ES-I3 (cell line): ENCODE measurements at regions not wholly inside any gene's neighbourhood (a gene's known extent, or its start where the extent isn't known, plus 50 kb on each side); places are given as distances from the start of the nearest gene placed in this dataset.
"Not testable (repeated sequence)": the region's sequence is repeated elsewhere in the genome, so short reads cannot be mapped to it uniquely, and the experiment has no call there.

Source experiments
- H3K36me3 ChIP-seq: 2 replicates; pipeline ENCODE4 v1.6.1; 2013; ENCODE audit warnings: mild to moderate bottlenecking, low read length, control low read depth, moderate library complexity; ENCODE audit not compliant: insufficient read depth
- H3K4me1 ChIP-seq: 2 replicates; pipeline ENCODE4 v1.6.1; 2013; ENCODE audit warnings: mild to moderate bottlenecking, control low read depth, low read length; ENCODE audit not compliant: insufficient read depth
- H3K9ac ChIP-seq: 2 replicates; pipeline ENCODE4 v1.6.1; 2013; ENCODE audit warnings: low read depth, mild to moderate bottlenecking, low read length, moderate library complexity
- H3K9me3 ChIP-seq: 2 replicates; pipeline ENCODE4 v1.6.1; 2013; ENCODE audit warnings: mild to moderate bottlenecking, low read length, moderate library complexity; ENCODE audit not compliant: control insufficient read depth, insufficient read depth

DNA sequence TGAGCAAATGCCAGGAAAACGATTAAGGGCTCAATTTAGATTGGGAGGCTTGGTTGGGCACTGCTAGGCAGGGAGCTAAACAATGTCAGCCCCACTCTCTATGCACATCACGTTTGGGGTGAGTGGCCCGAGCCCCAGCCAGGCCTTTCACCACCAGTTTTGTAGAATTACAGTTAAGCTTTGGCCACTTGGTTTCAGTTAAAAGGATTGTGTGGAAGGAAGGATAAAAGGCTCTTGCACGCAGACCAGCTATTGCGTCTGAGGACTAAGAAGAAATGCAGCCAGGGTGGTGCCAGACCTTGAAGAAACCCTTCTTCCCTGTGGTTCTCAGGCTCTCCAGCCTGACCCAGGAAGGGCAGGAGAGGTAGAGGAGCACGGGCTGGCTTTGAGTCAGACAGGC lies 125.3 kb upstream of the SLC44A1 start:
- Histone ChIP-seq H3K9me3 (no peaks in the 10 kb centered on the region; the same call in 1 of the 2 replicates), H3K9ac (no peak overlapping the region), H3K36me3 (no peaks in the 10 kb centered on the region), H3K4me1 (peaks cover 6% of the 10 kb centered on the region; the same call in 1 of the 2 replicates)

- H3K36me3 ChIP-seq = no peaks in the 10 kb centered on the region
- H3K9ac ChIP-seq = no peak overlapping the region
- H3K4me1 ChIP-seq = no peaks in the 10 kb centered on the region
- no peaks in the 10 kb centered on the region; the same call in 1 of the 2 replicates for H3K9me3 ChIP-seq
Observed at GRCh38 chr9:105121861-105122430, 122.5 kb upstream of the SLC44A1 start.

DNA sequence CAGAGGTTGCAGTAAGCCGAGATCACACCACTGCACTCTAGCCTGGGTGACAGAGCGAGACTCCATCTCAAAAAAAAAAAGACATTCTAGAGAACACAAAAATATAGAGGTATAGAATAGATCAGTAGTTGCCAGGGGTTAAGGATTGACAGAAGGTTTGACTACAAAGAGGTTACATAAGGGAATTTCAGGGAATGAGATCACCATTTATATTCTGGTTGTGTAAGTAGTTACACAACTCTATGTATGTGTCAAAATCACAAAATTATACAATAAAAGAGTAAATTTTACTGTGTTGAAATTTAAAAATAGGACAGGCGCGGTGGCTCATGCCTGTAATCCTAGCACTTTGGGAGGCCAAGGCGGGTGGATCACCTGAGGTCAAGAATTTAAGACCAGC lies 119.9 kb upstream of the SLC44A1 start:
- not testable (repeated sequence) for H3K36me3 ChIP-seq, H3K9ac ChIP-seq, H3K4me1 ChIP-seq, H3K9me3 ChIP-seq

DNA sequence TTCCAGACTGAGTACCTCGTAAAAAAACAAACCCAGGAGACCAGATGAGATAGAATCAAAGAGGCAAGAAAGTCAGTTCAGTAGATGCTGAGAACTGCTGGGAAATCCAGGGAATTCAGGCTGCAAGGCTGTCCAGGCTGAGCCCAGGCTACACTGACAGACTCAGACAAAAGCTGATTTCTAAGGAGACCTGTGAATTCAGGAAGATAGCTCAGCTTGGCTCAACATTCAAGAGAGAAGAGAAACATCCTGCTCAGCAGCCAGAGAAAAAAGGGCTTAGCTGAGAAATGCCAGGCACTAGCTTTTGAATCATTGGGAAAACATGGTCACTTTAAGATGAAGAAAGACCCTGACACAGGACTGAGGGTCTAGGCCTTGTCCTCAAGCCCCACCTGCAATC lies 118.2 kb upstream of the SLC44A1 start:
- Histone ChIP-seq H3K9ac (no peak overlapping the region), H3K36me3 (no peaks in the 10 kb centered on the region), H3K4me1 (0 out of 2 replicates have a peak, but pooled peaks cover 8% of the 10 kb centered on the region), H3K9me3 (no peaks in the 10 kb centered on the region)

DNA sequence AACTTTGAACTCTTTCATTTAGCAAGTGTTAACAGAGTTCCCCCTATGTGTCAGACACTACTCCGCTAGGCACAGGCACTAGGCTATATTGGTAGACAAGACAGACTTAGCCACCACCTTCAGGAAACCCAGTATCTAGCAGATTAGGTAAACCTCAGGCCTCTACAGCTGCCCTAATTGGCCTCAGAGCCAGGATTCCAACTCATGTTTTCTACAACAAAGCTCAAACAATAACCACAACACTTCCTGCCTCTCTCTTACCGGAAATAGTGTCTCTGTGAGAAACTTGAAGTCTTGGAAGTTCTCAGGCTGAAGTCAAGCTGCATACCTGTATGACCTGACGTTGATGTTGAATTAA lies 116.6 kb upstream of the SLC44A1 start:
- Histone ChIP-seq H3K36me3 (no peaks in the 10 kb centered on the region), H3K9ac (no peak overlapping the region), H3K9me3 (no peaks in the 10 kb centered on the region), H3K4me1 (0 out of 2 replicates have a peak, but pooled peaks cover 8% of the 10 kb centered on the region)

GRCh38 chr9:105128908-105129600 lies 115.4 kb upstream of the SLC44A1 start:
- no peaks in the 10 kb centered on the region for H3K9me3 ChIP-seq
- H3K4me1 ChIP-seq = 0 out of 2 replicates have a peak, but pooled peaks cover 8% of the 10 kb centered on the region
- no peaks in the 10 kb centered on the region for H3K36me3 ChIP-seq
- H3K9ac ChIP-seq = no peak overlapping the region

GRCh38 chr9:105129731-105130130 lies 114.7 kb upstream of the SLC44A1 start:
- H3K9ac ChIP-seq = no peak overlapping the region
- H3K4me1 ChIP-seq = 0 out of 2 replicates have a peak, but pooled peaks cover 8% of the 10 kb centered on the region
- H3K36me3 ChIP-seq = no peaks in the 10 kb centered on the region
- no peaks in the 10 kb centered on the region for H3K9me3 ChIP-seq

DNA sequence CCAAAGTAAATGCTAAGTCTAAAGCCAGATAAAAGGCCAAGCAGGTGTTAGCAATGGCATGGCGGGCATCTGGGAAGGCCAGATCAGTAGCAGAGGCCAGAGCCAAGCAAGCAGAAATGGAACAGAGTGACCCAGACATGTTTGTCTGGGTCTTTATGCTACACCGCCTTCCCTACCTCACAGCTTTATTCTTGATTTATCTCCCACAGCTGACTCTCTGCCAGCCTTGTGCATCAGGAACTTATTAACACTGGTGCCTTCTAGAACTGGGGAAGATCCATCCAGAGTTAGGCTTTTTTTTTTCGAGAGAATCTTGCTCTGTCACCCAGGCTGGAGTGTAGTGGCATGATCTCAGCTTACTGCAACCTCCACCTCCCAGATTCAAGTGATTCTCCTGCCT lies 112.5 kb upstream of the SLC44A1 start:
- Histone ChIP-seq H3K4me1 (0 out of 2 replicates have a peak, but pooled peaks cover 8% of the 10 kb centered on the region), H3K9me3 (no peaks in the 10 kb centered on the region), H3K9ac (no peak overlapping the region), H3K36me3 (no peaks in the 10 kb centered on the region)

DNA sequence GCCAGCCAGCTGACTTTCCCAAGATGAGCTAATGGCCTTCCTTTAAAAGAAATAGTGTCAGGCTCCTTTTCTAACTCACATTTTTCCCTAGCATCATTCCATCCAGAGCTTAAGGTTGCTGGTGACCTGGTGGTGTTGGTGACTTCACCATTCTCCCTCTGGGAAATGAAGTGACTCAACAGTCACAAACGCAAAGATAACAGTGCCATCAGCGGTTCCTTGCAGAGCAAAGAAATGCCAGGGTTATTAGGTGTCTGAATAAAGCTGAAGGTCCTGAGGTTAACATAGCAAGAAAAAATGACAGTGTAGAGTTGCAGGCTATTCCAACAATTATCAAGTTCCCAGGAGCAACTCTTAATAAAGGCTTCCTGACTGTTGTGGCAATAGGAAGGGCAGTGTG lies 111.8 kb upstream of the SLC44A1 start:
- Histone ChIP-seq H3K4me1 (0 out of 2 replicates have a peak, but pooled peaks cover 5% of the 10 kb centered on the region), H3K9me3 (no peaks in the 10 kb centered on the region), H3K9ac (no peak overlapping the region), H3K36me3 (no peaks in the 10 kb centered on the region)

GRCh38 chr9:105138306-105138801 lies 106.1 kb upstream of the SLC44A1 start:
- H3K4me1 ChIP-seq = peaks cover 27% of the 10 kb centered on the region
- no peaks in the 10 kb centered on the region for H3K36me3 ChIP-seq
- no peaks in the 10 kb centered on the region for H3K9me3 ChIP-seq
- peak overlapping the region; percentile 4; the same call in 1 of the 2 replicates for H3K9ac ChIP-seq

DNA sequence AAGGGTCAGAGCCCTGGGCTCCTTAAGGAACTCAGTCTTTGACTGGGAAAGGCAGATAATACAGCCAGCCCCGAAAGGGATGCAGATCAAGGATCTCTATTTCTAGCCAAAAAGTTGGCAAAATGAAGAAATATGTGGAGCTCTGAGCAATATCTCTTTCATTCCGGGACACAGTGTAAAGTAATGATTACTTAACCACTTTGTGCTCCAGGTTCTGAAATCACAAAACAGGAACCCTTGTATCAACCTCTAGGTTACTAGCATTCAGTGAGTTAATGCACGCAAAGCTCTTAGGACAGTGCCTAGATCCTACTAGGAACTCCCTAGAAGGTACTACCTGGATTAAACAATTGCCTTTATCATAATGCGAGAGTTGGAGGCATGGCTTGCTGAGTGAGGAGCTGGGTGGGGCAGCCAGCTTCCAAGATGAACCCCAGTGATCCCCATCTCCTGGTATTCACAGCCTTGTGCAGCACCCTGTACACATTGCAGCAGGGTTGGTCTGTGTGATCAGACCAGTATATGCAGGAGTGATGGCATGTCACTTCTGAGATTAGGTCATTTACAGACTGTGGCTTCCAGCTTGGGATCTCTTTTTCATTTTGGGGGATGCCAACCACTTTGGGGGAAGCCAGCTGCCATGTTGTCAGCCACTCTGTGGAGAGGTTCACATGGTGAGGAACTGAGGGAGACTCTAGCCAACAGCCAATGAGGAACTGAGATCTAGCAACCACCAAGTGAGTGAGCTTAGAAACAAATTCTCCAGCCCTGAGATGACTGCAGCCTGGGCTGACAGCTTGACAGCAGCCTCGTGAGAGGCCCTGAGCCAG lies 103.1 kb upstream of the SLC44A1 start:
- Histone ChIP-seq H3K36me3 (no peaks in the 10 kb centered on the region), H3K4me1 (peaks cover 27% of the 10 kb centered on the region), H3K9ac (no peak overlapping the region), H3K9me3 (no peaks in the 10 kb centered on the region)

- Histone ChIP-seq H3K4me1 (peaks cover 27% of the 10 kb centered on the region), H3K9ac (no peak overlapping the region), H3K36me3 (no peaks in the 10 kb centered on the region), H3K9me3 (no peaks in the 10 kb centered on the region)
Observed at GRCh38 chr9:105141976-105142250, 102.5 kb upstream of the SLC44A1 start.

- Histone ChIP-seq H3K9ac (no peak overlapping the region), H3K9me3 (no peaks in the 10 kb centered on the region)
Observed at GRCh38 chr9:105142406-105143135, 101.9 kb upstream of the SLC44A1 start.

GRCh38 chr9:105143136-105143430 lies 101.4 kb upstream of the SLC44A1 start:
- H3K9ac ChIP-seq = no peak overlapping the region
- peaks cover 27% of the 10 kb centered on the region for H3K4me1 ChIP-seq
- H3K36me3 ChIP-seq = no peaks in the 10 kb centered on the region
- H3K9me3 ChIP-seq = no peaks in the 10 kb centered on the region

More at GRCh38 chr9:105142406-105143135, 101.9 kb upstream of the SLC44A1 start:
- no peaks in the 10 kb centered on the region for H3K36me3 ChIP-seq
- H3K4me1 ChIP-seq = peaks cover 27% of the 10 kb centered on the region
